CD14-positive monocyte (primary cell): ENCODE measurements at regions not wholly inside any gene's neighbourhood (a gene's known extent, or its start where the extent isn't known, plus 50 kb on each side); places are given as distances from the start of the nearest gene placed in this dataset.

Source experiments
- DNase-seq, 3 donors: peaks; one replicate each; pipeline ENCODE4 v3.0.0-alpha.2; 2011 to 2022
- H2AFZ ChIP-seq: 2 replicates; pipeline ENCODE4 v1.6.0; 2012; ENCODE audit warnings: mild to moderate bottlenecking, low read depth, low read length, inconsistent platforms; ENCODE audit not compliant: insufficient read depth, poor library complexity, severe bottlenecking
- H3K27ac ChIP-seq, 2 donors: 1 replicate in 1 of 2; 2 replicates in 1 of 2; pipeline ENCODE4 v1.5.1; 2012 to 2013; ENCODE audit warnings: low read length in 2 of 2, control low read depth in 1 of 2, inconsistent platforms in 1 of 2, low read depth in 1 of 2, mild to moderate bottlenecking in 1 of 2
- H3K27me3 ChIP-seq, 2 donors: one replicate each; pipeline versions ENCODE4 v1.6.0 to v1.6.1; 2011 to 2013; ENCODE audit warnings: low read length in 2 of 2; ENCODE audit not compliant: control insufficient read depth in 2 of 2, insufficient read depth in 2 of 2
- H3K36me3 ChIP-seq, 2 donors: replicated peaks in 1 of 2; 1 replicate in 1 of 2; 2 replicates in 1 of 2; pipeline versions ENCODE4 v1.5.1 to v1.6.1; 2012 to 2013; ENCODE audit warnings: low read length in 2 of 2, control low read depth in 1 of 2, inconsistent platforms in 1 of 2, mild to moderate bottlenecking in 1 of 2; ENCODE audit not compliant: insufficient read depth in 2 of 2, control insufficient read depth in 1 of 2
- H3K4me1 ChIP-seq, 2 donors: 1 replicate in 1 of 2; 2 replicates in 1 of 2; pipeline versions ENCODE4 v1.5.1 to v1.6.1; 2012 to 2013; ENCODE audit warnings: low read length in 2 of 2, control low read depth in 1 of 2, inconsistent platforms in 1 of 2, mild to moderate bottlenecking in 1 of 2, moderate library complexity in 1 of 2; ENCODE audit not compliant: insufficient read depth in 2 of 2, control insufficient read depth in 1 of 2
- H3K4me2 ChIP-seq: replicated peaks from 2 replicates; pipeline ENCODE3; 2012; ENCODE audit warnings: low read length, moderate library complexity, mild to moderate bottlenecking; ENCODE audit not compliant: poor library complexity, severe bottlenecking; ENCODE audit errors: extremely low read depth
- H3K4me3 ChIP-seq, 3 experiments: fragments of 200-600 bp in 1 of 3; sonication (generic) in 1 of 3; replicated peaks in 1 of 3; 1 replicate in 2 of 3; 2 replicates in 1 of 3; pipeline ENCODE4 v1.5.1; 2011 to 2013; ENCODE audit warnings: low read length in 3 of 3, mild to moderate bottlenecking in 3 of 3, control low read depth in 2 of 3, low read depth in 2 of 3, inconsistent platforms in 1 of 3, moderate library complexity in 1 of 3
- H3K79me2 ChIP-seq: 2 replicates; pipeline ENCODE4 v1.6.0; 2012; ENCODE audit warnings: mild to moderate bottlenecking, control low read depth, inconsistent platforms, low read length, moderate library complexity; ENCODE audit not compliant: insufficient read depth
- H3K9ac ChIP-seq: 2 replicates; pipeline ENCODE4 v1.6.0; 2017; ENCODE audit warnings: low read length, mild to moderate bottlenecking; ENCODE audit not compliant: insufficient read depth, poor library complexity, severe bottlenecking
- H3K9me3 ChIP-seq, 2 donors: replicated peaks in 1 of 2; 1 replicate in 1 of 2; 2 replicates in 1 of 2; pipeline versions ENCODE4 v1.5.1 to v1.6.1; 2012 to 2013; ENCODE audit warnings: low read length in 2 of 2, control low read depth in 1 of 2; ENCODE audit not compliant: control insufficient read depth in 1 of 2, insufficient read depth in 1 of 2
- H4K20me1 ChIP-seq: 2 replicates; pipeline ENCODE4 v1.6.0; 2012; ENCODE audit warnings: mild to moderate bottlenecking, low read length, control low read depth, moderate library complexity; ENCODE audit not compliant: insufficient read depth
- H3K27ac Mint-ChIP-seq, 7 donors: one replicate each; pipeline ENCODE4 v1.8.0; 2020; ENCODE audit warnings: mild to moderate bottlenecking in 7 of 7, mixed read lengths in 7 of 7, moderate library complexity in 6 of 7, inconsistent platforms in 2 of 7
- H3K27me3 Mint-ChIP-seq, 3 donors: one replicate each; pipeline ENCODE4 v1.8.0; 2021 to 2022; ENCODE audit warnings: low read depth in 3 of 3, mild to moderate bottlenecking in 3 of 3, mixed read lengths in 3 of 3, moderate library complexity in 3 of 3, inconsistent platforms in 1 of 3
- H3K36me3 Mint-ChIP-seq, 2 donors: one replicate each; pipeline ENCODE4 v1.8.0; 2020; ENCODE audit warnings: mixed read lengths in 2 of 2, inconsistent platforms in 1 of 2, mild to moderate bottlenecking in 1 of 2
- H3K4me1 Mint-ChIP-seq: one replicate; pipeline ENCODE4 v1.8.0; 2020; ENCODE audit warnings: mild to moderate bottlenecking, mixed read lengths
- H3K4me3 Mint-ChIP-seq, 2 donors: one replicate each; pipeline ENCODE4 v1.8.0; 2020; ENCODE audit warnings: mild to moderate bottlenecking in 2 of 2, mixed read lengths in 2 of 2, moderate library complexity in 1 of 2
- H3K9me3 Mint-ChIP-seq, 7 donors: one replicate each; pipeline ENCODE4 v1.8.0; 2020 to 2022; ENCODE audit warnings: mixed read lengths in 7 of 7, mild to moderate bottlenecking in 6 of 7, moderate library complexity in 6 of 7, inconsistent platforms in 2 of 7
- CTCF ChIP-seq: fragments of 200-600 bp; IDR thresholded peaks from one replicate; pipeline ENCODE4 v1.8.0; 2022; ENCODE audit warnings: antibody characterized with exemption, mild to moderate bottlenecking
- WGBS: methylation state at CpG from one replicate; pipeline ENCODE4 v1.1.5; 2013; ENCODE audit warnings: missing lambda C conversion rate; ENCODE audit not compliant: insufficient coverage; 5-methylcytosine and 5-hydroxymethylcytosine counted together
- intact Hi-C, 2 donors: fragments of 100-400 bp; cut with micrococcal nuclease; formaldehyde crosslinking; loops; one replicate each; pipeline versions ENCODE4 v1.15.0 to v1.15.1; 2023

- Histone ChIP-seq H3K4me2 (no peak overlapping the region), H3K27ac (no peak overlapping the region), H3K4me3 (no peak overlapping the region), H3K27me3 (no peaks in the 10 kb centered on the region), H3K4me1 (peaks cover 16 to 18% of the 10 kb centered on the region in 2 donors), H3K36me3 (no peaks in the 10 kb centered on the region), H3K79me2 (no peaks in the 10 kb centered on the region), H4K20me1 (no peaks in the 10 kb centered on the region), H3K9ac (no peak overlapping the region), H3K9me3 (no peaks in the 10 kb centered on the region), H2AFZ (no peak overlapping the region)
- Mint-ChIP-seq H3K27ac (no peak overlapping the region), H3K4me1 (peaks cover 18% of the 10 kb centered on the region), H3K27me3 (peaks cover 0 to 4% (median 0%) of the 10 kb centered on the region in 3 donors), H3K9me3 (peaks cover 0 to 11% (median 4%) of the 10 kb centered on the region in 7 donors), H3K36me3 (no peaks in the 10 kb centered on the region), H3K4me3 (no peak overlapping the region)
- intact Hi-C loops: no loop called here
- no peak for DNase-seq
- no peak for TF ChIP-seq CTCF
- no CpG with 5 or more reads among the region's 2 CpGs for WGBS
Measured at GRCh38 chr3:16784973-16785372, 99.8 kb upstream of the PLCL2 start.

- Histone ChIP-seq H3K27ac (no peak overlapping the region), H3K27me3 (no peaks in the 10 kb centered on the region), H3K4me3 (no peak overlapping the region), H3K79me2 (no peaks in the 10 kb centered on the region), H4K20me1 (no peaks in the 10 kb centered on the region), H3K9me3 (no peaks in the 10 kb centered on the region), H3K4me2 (no peak overlapping the region), H3K4me1 (peaks cover 16 to 18% of the 10 kb centered on the region in 2 donors), H2AFZ (no peak overlapping the region), H3K36me3 (no peaks in the 10 kb centered on the region), H3K9ac (no peak overlapping the region)
- Mint-ChIP-seq H3K4me3 (no peak overlapping the region), H3K27me3 (peaks cover 0 to 3% (median 0%) of the 10 kb centered on the region in 3 donors), H3K36me3 (no peaks in the 10 kb centered on the region), H3K9me3 (peaks cover 0 to 8% (median 1%) of the 10 kb centered on the region in 7 donors), H3K27ac (no peak overlapping the region), H3K4me1 (peaks cover 22% of the 10 kb centered on the region)
- intact Hi-C loops: no loop called here
- no CpG with 5 or more reads among the region's 1 CpG for WGBS
- no peak for DNase-seq
- no peak for TF ChIP-seq CTCF
Measured at GRCh38 chr3:16785465-16785864, 99.3 kb upstream of the PLCL2 start.
